Erythroblast (primary cell): ENCODE measurements at regions not wholly inside any gene's neighbourhood (a gene's known extent, or its start where the extent isn't known, plus 50 kb on each side); places are given as distances from the start of the nearest gene placed in this dataset.

Experiments
- GATA1 ChIP-seq: IDR thresholded peaks from 2 replicates; pipeline ENCODE4 v1.6.1; 2011; ENCODE audit warnings: low read depth, mild to moderate bottlenecking, control low read depth, low read length, moderate library complexity
- POLR2A ChIP-seq: IDR thresholded peaks from 2 replicates; pipeline ENCODE4 v1.6.1; 2011; ENCODE audit warnings: mild to moderate bottlenecking, low read length

GRCh38 chr18:22293417-22293816, 124.0 kb downstream of the GATA6 start:
- no peak for TF ChIP-seq POLR2A
- TF ChIP-seq GATA1: no peak
